GM23338 (cell line): ENCODE measurements at regions not wholly inside any gene's neighbourhood (a gene's known extent, or its start where the extent isn't known, plus 50 kb on each side); places are given as distances from the start of the nearest gene placed in this dataset.

ENCODE experiments used
- ATAC-seq: fragments of 200-7000 bp; cut with Tn5 transposase; 3 replicates; pipeline ENCODE4 v1.9.1; 2020
- DNase-seq: peaks from one replicate; pipeline ENCODE4 v3.0.0-alpha.2; 2015; ENCODE audit warnings: low spot score
- H2AFZ ChIP-seq: fragments of 200-600 bp; sonication (generic); 2 replicates; pipeline ENCODE4 v1.8.0; 2016; ENCODE audit warnings: antibody characterized with exemption, mild to moderate bottlenecking, moderate library complexity
- H3F3A ChIP-seq: fragments of 200-600 bp; sonication (generic); replicated peaks from 2 replicates; pipeline ENCODE4 v1.8.0; 2017; ENCODE audit warnings: antibody characterized with exemption, mixed run types, low read depth
- H3K27ac ChIP-seq: fragments of 200-600 bp; sonication (generic); 2 replicates; pipeline ENCODE4 v1.6.1; 2016; ENCODE audit warnings: low read depth
- H3K27me3 ChIP-seq: fragments of 200-600 bp; sonication (generic); 2 replicates; pipeline ENCODE4 v1.8.0; 2016; ENCODE audit warnings: mild to moderate bottlenecking, mixed run types, moderate library complexity; ENCODE audit not compliant: insufficient read depth
- H3K36me3 ChIP-seq: fragments of 200-600 bp; sonication (generic); 2 replicates; pipeline ENCODE4 v1.8.0; 2016; ENCODE audit warnings: mild to moderate bottlenecking; ENCODE audit not compliant: insufficient read depth
- H3K4me1 ChIP-seq: fragments of 200-600 bp; sonication (generic); 2 replicates; pipeline ENCODE4 v1.8.0; 2016; ENCODE audit warnings: mild to moderate bottlenecking, moderate library complexity; ENCODE audit not compliant: insufficient read depth
- H3K4me2 ChIP-seq: fragments of 200-600 bp; sonication (generic); 2 replicates; pipeline ENCODE4 v1.7.1; 2017; ENCODE audit warnings: mixed run types
- H3K4me3 ChIP-seq: fragments of 200-600 bp; sonication (generic); 2 replicates; pipeline ENCODE4 v1.6.1; 2016; ENCODE audit warnings: mixed run types
- H3K79me2 ChIP-seq: fragments of 200-600 bp; sonication (generic); replicated peaks from 2 replicates; pipeline ENCODE4 v1.8.0; 2017; ENCODE audit warnings: mild to moderate bottlenecking; ENCODE audit not compliant: insufficient read depth
- H3K9me2 ChIP-seq: fragments of 200-600 bp; sonication (generic); 2 replicates; pipeline ENCODE4 v1.8.0; 2017; ENCODE audit not compliant: insufficient read depth
- H4K20me1 ChIP-seq: fragments of 200-600 bp; sonication (generic); replicated peaks from 2 replicates; pipeline ENCODE4 v1.8.0; 2017; ENCODE audit warnings: mild to moderate bottlenecking; ENCODE audit not compliant: insufficient read depth
- H3K27ac Mint-ChIP-seq: 2 replicates; pipeline ENCODE4 v1.8.0; 2020; ENCODE audit warnings: inconsistent platforms, mild to moderate bottlenecking, moderate library complexity, mixed read lengths
- H3K27me3 Mint-ChIP-seq: 3 replicates; pipeline ENCODE4 v1.8.0; 2022; ENCODE audit warnings: low read depth, mild to moderate bottlenecking, moderate library complexity, mixed read lengths, inconsistent platforms; ENCODE audit not compliant: insufficient read depth, poor library complexity
- H3K36me3 Mint-ChIP-seq: 3 replicates; pipeline ENCODE4 v1.8.0; 2021; ENCODE audit warnings: low read depth, mild to moderate bottlenecking, inconsistent platforms, moderate library complexity, mixed read lengths
- H3K4me1 Mint-ChIP-seq: 3 replicates; pipeline ENCODE4 v1.8.0; 2020; ENCODE audit warnings: mild to moderate bottlenecking, inconsistent platforms, mixed read lengths
- H3K4me3 Mint-ChIP-seq: 3 replicates; pipeline ENCODE4 v1.8.0; 2021; ENCODE audit warnings: moderate library complexity, mild to moderate bottlenecking, inconsistent platforms, mixed read lengths
- H3K9me3 Mint-ChIP-seq: 3 replicates; pipeline ENCODE4 v1.8.0; 2020; ENCODE audit warnings: moderate library complexity, mild to moderate bottlenecking, inconsistent platforms, mixed read lengths
- CREB1 ChIP-seq: fragments of 250-450 bp; sonication (Bioruptor Pico); IDR thresholded peaks from 2 replicates; pipeline ENCODE4 v1.5.0; 2020; ENCODE audit warnings: low read depth, mild to moderate bottlenecking, moderate library complexity
- JUNB ChIP-seq: IDR thresholded peaks from one replicate; pipeline ENCODE4 v1.6.1; 2016; ENCODE audit warnings: antibody characterized with exemption; ENCODE audit not compliant: unreplicated experiment
- ZNF114 ChIP-seq: fragments of 250-450 bp; sonication (Bioruptor Pico); IDR thresholded peaks from 2 replicates; pipeline ENCODE4 v1.5.0; 2020; ENCODE audit warnings: mild to moderate bottlenecking, moderate library complexity
- ZNF331 ChIP-seq: fragments of 250-450 bp; sonication (Bioruptor Pico); IDR thresholded peaks from 2 replicates; pipeline ENCODE4 v1.5.0; 2020; ENCODE audit warnings: low read depth, mild to moderate bottlenecking, moderate library complexity
- TF ChIP-seq, protein P1 (sequence below): fragments of 250-450 bp; sonication (Bioruptor Pico); IDR thresholded peaks from 2 replicates; pipeline ENCODE4 v1.5.0; 2020; ENCODE audit warnings: mild to moderate bottlenecking, moderate library complexity
- TF ChIP-seq, protein P2 (sequence below): IDR thresholded peaks from 2 replicates; pipeline ENCODE4 v1.6.1; 2016; ENCODE audit warnings: antibody characterized with exemption
- TF ChIP-seq, protein P3 (sequence below), 2 experiments: fragments of 200-600 bp in 1 of 2; sonication (generic) in 1 of 2; conservative IDR thresholded peaks; 2 replicates each; pipeline versions ENCODE4 v1.5.1 to v1.6.1; 2016 to 2017; ENCODE audit warnings: antibody characterized with exemption in 2 of 2, low read depth in 2 of 2, mild to moderate bottlenecking in 2 of 2, moderate library complexity in 1 of 2

DNA sequence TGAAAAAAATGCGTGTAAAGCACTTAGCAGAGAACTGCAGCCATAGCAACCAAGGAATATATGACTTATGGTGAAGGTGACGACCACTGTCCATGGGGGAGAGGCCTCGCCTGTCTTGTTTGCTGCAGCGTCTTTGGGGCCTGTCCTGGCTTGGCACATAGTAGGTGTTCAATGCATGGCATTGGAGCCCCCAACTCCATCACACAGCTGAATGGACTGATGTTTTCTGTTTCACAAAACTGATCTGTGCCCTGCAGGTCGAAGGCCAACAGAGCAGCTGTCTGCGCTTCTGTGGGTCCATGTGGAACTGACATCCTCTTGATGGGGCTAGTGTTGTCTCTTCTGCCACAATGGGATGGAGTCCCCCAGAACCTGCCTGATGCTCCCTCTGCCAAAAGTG lies 296.0 kb downstream of the PTPRU start (continued):
- TF ChIP-seq, protein P1, sequence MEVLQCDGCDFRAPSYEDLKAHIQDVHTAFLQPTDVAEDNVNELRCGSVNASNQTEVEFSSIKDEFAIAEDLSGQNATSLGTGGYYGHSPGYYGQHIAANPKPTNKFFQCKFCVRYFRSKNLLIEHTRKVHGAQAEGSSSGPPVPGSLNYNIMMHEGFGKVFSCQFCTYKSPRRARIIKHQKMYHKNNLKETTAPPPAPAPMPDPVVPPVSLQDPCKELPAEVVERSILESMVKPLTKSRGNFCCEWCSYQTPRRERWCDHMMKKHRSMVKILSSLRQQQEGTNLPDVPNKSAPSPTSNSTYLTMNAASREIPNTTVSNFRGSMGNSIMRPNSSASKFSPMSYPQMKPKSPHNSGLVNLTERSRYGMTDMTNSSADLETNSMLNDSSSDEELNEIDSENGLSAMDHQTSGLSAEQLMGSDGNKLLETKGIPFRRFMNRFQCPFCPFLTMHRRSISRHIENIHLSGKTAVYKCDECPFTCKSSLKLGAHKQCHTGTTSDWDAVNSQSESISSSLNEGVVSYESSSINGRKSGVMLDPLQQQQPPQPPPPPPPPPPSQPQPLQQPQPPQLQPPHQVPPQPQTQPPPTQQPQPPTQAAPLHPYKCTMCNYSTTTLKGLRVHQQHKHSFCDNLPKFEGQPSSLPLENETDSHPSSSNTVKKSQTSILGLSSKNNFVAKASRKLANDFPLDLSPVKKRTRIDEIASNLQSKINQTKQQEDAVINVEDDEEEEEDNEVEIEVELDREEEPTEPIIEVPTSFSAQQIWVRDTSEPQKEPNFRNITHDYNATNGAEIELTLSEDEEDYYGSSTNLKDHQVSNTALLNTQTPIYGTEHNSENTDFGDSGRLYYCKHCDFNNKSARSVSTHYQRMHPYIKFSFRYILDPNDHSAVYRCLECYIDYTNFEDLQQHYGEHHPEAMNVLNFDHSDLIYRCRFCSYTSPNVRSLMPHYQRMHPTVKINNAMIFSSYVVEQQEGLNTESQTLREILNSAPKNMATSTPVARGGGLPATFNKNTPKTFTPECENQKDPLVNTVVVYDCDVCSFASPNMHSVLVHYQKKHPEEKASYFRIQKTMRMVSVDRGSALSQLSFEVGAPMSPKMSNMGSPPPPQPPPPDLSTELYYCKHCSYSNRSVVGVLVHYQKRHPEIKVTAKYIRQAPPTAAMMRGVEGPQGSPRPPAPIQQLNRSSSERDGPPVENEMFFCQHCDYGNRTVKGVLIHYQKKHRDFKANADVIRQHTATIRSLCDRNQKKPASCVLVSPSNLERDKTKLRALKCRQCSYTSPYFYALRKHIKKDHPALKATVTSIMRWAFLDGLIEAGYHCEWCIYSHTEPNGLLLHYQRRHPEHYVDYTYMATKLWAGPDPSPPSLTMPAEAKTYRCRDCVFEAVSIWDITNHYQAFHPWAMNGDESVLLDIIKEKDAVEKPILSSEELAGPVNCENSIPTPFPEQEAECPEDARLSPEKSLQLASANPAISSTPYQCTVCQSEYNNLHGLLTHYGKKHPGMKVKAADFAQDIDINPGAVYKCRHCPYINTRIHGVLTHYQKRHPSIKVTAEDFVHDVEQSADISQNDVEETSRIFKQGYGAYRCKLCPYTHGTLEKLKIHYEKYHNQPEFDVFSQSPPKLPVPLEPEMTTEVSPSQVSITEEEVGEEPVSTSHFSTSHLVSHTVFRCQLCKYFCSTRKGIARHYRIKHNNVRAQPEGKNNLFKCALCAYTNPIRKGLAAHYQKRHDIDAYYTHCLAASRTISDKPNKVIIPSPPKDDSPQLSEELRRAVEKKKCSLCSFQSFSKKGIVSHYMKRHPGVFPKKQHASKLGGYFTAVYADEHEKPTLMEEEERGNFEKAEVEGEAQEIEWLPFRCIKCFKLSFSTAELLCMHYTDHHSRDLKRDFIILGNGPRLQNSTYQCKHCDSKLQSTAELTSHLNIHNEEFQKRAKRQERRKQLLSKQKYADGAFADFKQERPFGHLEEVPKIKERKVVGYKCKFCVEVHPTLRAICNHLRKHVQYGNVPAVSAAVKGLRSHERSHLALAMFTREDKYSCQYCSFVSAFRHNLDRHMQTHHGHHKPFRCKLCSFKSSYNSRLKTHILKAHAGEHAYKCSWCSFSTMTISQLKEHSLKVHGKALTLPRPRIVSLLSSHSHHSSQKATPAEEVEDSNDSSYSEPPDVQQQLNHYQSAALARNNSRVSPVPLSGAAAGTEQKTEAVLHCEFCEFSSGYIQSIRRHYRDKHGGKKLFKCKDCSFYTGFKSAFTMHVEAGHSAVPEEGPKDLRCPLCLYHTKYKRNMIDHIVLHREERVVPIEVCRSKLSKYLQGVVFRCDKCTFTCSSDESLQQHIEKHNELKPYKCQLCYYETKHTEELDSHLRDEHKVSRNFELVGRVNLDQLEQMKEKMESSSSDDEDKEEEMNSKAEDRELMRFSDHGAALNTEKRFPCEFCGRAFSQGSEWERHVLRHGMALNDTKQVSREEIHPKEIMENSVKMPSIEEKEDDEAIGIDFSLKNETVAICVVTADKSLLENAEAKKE (CRISPR knock-in tag): no peak
- TF ChIP-seq ZNF114 (CRISPR knock-in tag): no peak
- TF ChIP-seq ZNF331 (CRISPR knock-in tag): no peak

DNA sequence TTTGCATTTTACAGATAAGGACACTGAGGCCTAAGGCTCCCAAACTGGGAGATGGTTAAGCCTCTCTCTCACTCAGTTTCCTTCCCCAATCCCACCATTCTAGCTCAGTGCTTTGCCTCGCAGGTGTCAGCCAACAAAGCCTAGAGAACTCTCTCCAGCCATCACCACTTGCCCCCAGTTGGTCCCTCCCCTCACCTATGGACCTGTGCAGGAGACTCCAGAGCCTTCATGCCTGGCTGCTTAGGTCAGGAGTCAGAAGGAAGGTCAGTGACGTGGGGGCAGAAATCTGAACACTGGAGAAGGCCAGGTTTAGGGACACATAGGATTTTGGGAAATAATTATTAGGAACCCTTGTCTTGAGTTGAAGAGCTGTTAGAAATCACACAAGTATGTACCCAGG lies 295.3 kb downstream of the PTPRU start:
- H4K20me1 ChIP-seq: no peaks in the 10 kb centered on the region
- TF ChIP-seq ZNF331 (CRISPR knock-in tag) (no peak), JUNB (no peak), CREB1 (no peak)
- TF ChIP-seq, protein P2, sequence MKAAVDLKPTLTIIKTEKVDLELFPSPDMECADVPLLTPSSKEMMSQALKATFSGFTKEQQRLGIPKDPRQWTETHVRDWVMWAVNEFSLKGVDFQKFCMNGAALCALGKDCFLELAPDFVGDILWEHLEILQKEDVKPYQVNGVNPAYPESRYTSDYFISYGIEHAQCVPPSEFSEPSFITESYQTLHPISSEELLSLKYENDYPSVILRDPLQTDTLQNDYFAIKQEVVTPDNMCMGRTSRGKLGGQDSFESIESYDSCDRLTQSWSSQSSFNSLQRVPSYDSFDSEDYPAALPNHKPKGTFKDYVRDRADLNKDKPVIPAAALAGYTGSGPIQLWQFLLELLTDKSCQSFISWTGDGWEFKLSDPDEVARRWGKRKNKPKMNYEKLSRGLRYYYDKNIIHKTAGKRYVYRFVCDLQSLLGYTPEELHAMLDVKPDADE: no peak
- TF ChIP-seq, protein P3, sequence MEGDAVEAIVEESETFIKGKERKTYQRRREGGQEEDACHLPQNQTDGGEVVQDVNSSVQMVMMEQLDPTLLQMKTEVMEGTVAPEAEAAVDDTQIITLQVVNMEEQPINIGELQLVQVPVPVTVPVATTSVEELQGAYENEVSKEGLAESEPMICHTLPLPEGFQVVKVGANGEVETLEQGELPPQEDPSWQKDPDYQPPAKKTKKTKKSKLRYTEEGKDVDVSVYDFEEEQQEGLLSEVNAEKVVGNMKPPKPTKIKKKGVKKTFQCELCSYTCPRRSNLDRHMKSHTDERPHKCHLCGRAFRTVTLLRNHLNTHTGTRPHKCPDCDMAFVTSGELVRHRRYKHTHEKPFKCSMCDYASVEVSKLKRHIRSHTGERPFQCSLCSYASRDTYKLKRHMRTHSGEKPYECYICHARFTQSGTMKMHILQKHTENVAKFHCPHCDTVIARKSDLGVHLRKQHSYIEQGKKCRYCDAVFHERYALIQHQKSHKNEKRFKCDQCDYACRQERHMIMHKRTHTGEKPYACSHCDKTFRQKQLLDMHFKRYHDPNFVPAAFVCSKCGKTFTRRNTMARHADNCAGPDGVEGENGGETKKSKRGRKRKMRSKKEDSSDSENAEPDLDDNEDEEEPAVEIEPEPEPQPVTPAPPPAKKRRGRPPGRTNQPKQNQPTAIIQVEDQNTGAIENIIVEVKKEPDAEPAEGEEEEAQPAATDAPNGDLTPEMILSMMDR (conservative IDR thresholded peaks at IDR 0.05; ENCODE audit: low read depth in 2 of 2): no peak
- TF ChIP-seq, protein P1 (CRISPR knock-in tag): no peak

More for the DNA sequence above, 295.3 kb downstream of the PTPRU start:
- Histone ChIP-seq H3K27ac (no peak overlapping the region), H3K4me2 (no peak overlapping the region), H3K79me2 (no peaks in the 10 kb centered on the region), H2AFZ (no peak overlapping the region), H3K4me3 (no peak overlapping the region), H3F3A (no peaks in the 10 kb centered on the region), H3K4me1 (no peaks in the 10 kb centered on the region), H3K36me3 (no peaks in the 10 kb centered on the region), H3K27me3 (no peaks in the 10 kb centered on the region), H3K9me2 (no peaks in the 10 kb centered on the region)
- Mint-ChIP-seq H3K4me1 (no peaks in the 10 kb centered on the region), H3K4me3 (no peak overlapping the region), H3K9me3 (peaks cover 32% of the 10 kb centered on the region), H3K36me3 (no peaks in the 10 kb centered on the region), H3K27ac (no peak overlapping the region), H3K27me3 (peaks cover 4% of the 10 kb centered on the region)
- DNase-seq: no peak
- ATAC-seq: no peak
